Dermis blood vessel endothelial cell (primary cell): ENCODE measurements at regions not wholly inside any gene's neighbourhood (a gene's known extent, or its start where the extent isn't known, plus 50 kb on each side); places are given as distances from the start of the nearest gene placed in this dataset.

ENCODE experiments used
- DNase-seq: peaks from one replicate; pipeline ENCODE4 v3.0.0; 2010

GRCh38 chr13:31611214-31611613, 128.1 kb upstream of the RXFP2 start:
- DNase-seq = no peak

- no peak for DNase-seq
Measured at GRCh38 chr13:31614073-31614472, 125.3 kb upstream of the RXFP2 start.

- DNase-seq = no peak
Measured at GRCh38 chr13:31614704-31615103, 124.6 kb upstream of the RXFP2 start.

- no peak for DNase-seq
Measured at GRCh38 chr13:31625115-31625514, 114.2 kb upstream of the RXFP2 start.

- no peak for DNase-seq
Measured at GRCh38 chr13:31627097-31627845, 112.1 kb upstream of the RXFP2 start.

- DNase-seq = peak; percentile 19
Measured at GRCh38 chr13:31629085-31629780, 110.1 kb upstream of the RXFP2 start.

GRCh38 chr13:31631071-31631470, 108.3 kb upstream of the RXFP2 start:
- DNase-seq = peak; percentile 13

- peak; percentile 34 for DNase-seq
Measured at GRCh38 chr13:31631746-31632145, 107.6 kb upstream of the RXFP2 start.

- peak; percentile 92 for DNase-seq
Measured at GRCh38 chr13:31638577-31638976, 100.7 kb upstream of the RXFP2 start.

- peak; percentile 65 for DNase-seq
Measured at GRCh38 chr13:31639443-31640163, 99.7 kb upstream of the RXFP2 start.

GRCh38 chr13:31649766-31650165, 89.6 kb upstream of the RXFP2 start:
- DNase-seq = no peak

GRCh38 chr13:31653730-31654129, 85.6 kb upstream of the RXFP2 start:
- DNase-seq = no peak

GRCh38 chr13:31663880-31664585, 75.3 kb upstream of the RXFP2 start:
- DNase-seq = no peak

- DNase-seq = no peak
Measured at GRCh38 chr13:31670831-31671617, 68.3 kb upstream of the RXFP2 start.

GRCh38 chr13:31674051-31674450, 65.3 kb upstream of the RXFP2 start:
- DNase-seq = no peak

GRCh38 chr13:31675440-31675953, 63.8 kb upstream of the RXFP2 start:
- no peak for DNase-seq

GRCh38 chr13:31681133-31681532, 58.2 kb upstream of the RXFP2 start:
- DNase-seq = no peak

- DNase-seq = no peak
Measured at GRCh38 chr13:31684466-31684865, 54.9 kb upstream of the RXFP2 start.

- no peak for DNase-seq
Measured at GRCh38 chr13:31686670-31687425, 52.5 kb upstream of the RXFP2 start.
